C4-2B (cell line): ENCODE measurements at regions not wholly inside any gene's neighbourhood (a gene's known extent, or its start where the extent isn't known, plus 50 kb on each side); places are given as distances from the start of the nearest gene placed in this dataset.
A peak's percentile ranks its signal among the peaks of the same experiment; 100 is the strongest.
"Not testable (repeated sequence)": the region's sequence is repeated elsewhere in the genome, so short reads cannot be mapped to it uniquely, and the experiment has no call there.

Experiments used
- H3K27ac ChIP-seq: fragments of 450-650 bp; 2 replicates; pipeline ENCODE4 v1.5.1; 2017
- ZFX ChIP-seq: fragments of 450-650 bp; IDR thresholded peaks from 2 replicates; pipeline ENCODE4 v1.6.1; 2017
- TF ChIP-seq, protein P1 (sequence below): fragments of 450-650 bp; conservative IDR thresholded peaks from 2 replicates; pipeline ENCODE4 v1.5.1; 2017; ENCODE audit warnings: mild to moderate bottlenecking

DNA sequence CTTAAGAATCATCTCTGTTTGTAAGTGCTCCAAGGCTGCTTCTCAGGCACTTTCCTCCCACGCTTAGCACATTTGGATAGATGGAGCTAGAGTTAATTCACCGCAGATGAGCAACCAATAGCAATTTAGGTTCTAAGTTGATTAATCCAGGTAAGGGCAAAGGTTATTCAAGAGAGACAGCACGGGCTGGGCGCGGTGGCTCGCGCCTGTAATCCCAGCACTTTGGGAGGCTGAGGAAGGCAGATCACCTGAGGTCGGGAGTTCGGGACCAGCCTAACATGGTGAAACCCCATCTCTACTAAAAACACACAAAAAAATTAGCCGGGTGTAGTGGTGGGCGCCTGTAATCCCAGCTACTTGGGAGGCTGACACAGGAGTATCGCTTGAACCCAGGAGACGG lies 54.5 kb upstream of the UNC13C start:
- H3K27ac ChIP-seq: not testable (repeated sequence)

DNA sequence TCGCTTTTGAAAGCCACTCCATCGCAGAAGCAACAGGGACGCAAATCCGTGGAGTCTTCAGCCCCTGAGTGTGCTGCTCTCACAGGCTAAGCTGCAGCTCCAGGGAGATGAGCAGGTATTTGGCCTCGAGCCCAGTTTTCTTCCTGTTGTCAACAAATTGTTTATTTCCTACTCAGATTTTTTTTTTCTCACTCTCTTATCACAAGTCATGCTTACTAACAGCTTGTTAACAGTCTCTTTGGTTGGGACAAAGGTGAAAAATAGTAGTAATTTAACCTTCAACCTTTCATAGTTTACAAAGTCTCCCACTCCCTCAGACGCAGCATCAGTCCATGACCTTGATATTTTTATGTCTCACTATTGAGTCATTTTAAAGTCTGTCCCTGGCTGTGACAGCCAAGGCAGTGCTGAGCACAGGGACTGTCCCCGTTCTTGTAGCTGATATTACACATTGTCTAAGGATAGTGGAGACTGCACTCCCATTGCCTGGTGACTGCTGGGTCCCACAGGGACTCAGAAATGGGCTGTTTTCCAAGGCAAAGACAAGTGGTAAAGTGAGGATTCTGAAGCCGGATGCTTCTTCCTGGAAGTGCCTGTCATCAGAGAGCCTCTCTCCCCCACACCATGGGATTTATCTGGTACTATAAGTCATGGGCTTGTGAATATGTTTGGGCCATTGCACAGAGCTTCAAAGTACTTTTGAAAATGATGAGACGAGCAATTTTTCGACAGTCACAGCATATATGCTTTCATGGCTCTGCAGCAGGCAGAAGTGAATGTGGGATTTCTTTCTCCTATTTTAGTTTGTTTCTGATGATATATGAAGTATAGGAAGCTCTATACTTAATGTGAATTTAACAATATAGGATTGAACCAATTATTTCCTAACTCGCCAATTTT lies 59.8 kb upstream of the UNC13C start:
- TF ChIP-seq, protein P1, sequence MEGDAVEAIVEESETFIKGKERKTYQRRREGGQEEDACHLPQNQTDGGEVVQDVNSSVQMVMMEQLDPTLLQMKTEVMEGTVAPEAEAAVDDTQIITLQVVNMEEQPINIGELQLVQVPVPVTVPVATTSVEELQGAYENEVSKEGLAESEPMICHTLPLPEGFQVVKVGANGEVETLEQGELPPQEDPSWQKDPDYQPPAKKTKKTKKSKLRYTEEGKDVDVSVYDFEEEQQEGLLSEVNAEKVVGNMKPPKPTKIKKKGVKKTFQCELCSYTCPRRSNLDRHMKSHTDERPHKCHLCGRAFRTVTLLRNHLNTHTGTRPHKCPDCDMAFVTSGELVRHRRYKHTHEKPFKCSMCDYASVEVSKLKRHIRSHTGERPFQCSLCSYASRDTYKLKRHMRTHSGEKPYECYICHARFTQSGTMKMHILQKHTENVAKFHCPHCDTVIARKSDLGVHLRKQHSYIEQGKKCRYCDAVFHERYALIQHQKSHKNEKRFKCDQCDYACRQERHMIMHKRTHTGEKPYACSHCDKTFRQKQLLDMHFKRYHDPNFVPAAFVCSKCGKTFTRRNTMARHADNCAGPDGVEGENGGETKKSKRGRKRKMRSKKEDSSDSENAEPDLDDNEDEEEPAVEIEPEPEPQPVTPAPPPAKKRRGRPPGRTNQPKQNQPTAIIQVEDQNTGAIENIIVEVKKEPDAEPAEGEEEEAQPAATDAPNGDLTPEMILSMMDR: no peak
- TF ChIP-seq ZFX: no peak

DNA sequence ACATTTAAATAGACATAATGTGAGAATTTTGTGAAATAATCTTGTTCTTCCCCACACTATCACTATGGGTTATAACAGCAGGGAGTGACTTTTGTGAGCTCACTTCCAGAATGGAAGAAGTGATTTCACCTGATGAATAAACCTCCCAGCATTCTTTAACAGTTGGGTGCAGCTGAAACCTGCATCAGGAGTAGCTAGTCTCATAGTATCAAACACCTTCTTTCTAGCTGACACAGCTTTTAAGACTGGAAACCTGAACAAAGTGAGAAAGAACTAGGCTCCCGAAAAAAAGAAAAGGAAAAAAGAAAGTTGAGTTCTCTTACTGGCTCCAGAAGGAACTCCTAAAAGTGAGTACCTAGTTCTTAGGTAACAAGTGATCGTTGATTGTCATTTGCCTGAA lies 61.1 kb upstream of the UNC13C start:
- TF ChIP-seq ZFX: no peak
- TF ChIP-seq, protein P1: no peak
- H3K27ac ChIP-seq: no peak overlapping the region

More for the DNA sequence above, 59.8 kb upstream of the UNC13C start:
- no peak overlapping the region for H3K27ac ChIP-seq

DNA sequence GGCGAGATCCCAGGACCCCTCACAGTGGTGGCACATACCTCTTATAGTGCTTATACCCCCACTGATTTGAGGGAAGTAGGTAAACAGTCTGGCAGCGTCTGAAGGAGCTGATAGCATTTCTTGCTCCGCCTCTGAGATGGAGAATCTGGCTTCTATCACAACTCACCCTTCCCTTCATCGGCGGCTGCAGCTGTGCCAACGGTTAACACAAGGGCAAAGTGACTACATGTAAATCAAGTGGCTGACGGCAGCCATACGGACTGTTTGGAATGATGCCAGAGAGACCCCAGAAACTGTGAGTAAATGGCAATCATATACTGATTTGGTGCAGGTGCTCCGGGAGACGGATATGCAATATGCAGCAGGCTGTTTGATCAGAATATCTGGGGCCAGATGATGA lies 66.8 kb upstream of the UNC13C start:
- no peak for TF ChIP-seq ZFX
- TF ChIP-seq, protein P1: no peak
- H3K27ac ChIP-seq: no peak overlapping the region; the same call in 1 of the 2 replicates

DNA sequence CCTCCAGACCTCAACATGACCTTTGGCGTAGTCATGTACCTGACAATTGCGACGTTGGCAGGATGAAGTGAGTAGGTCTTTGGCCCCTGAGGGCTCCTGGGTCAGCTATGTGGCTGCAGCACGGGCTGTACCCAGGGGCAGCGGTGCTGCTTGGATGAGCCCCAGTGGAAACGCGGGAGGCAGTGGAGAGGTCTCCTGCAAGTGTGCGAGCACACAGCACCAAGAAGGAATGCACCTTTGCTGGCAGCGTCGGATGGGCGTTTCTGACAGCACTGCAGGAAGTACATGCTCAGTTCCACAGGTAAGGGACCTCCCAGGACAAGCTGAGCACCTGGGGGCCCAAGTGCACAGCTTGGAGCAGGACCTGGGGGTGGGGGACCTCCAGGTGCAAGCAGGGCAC lies 67.4 kb upstream of the UNC13C start:
- H3K27ac ChIP-seq: peak overlapping the region; percentile 26; the same call in 1 of the 2 replicates
- TF ChIP-seq, protein P1: no peak
- TF ChIP-seq ZFX: no peak

DNA sequence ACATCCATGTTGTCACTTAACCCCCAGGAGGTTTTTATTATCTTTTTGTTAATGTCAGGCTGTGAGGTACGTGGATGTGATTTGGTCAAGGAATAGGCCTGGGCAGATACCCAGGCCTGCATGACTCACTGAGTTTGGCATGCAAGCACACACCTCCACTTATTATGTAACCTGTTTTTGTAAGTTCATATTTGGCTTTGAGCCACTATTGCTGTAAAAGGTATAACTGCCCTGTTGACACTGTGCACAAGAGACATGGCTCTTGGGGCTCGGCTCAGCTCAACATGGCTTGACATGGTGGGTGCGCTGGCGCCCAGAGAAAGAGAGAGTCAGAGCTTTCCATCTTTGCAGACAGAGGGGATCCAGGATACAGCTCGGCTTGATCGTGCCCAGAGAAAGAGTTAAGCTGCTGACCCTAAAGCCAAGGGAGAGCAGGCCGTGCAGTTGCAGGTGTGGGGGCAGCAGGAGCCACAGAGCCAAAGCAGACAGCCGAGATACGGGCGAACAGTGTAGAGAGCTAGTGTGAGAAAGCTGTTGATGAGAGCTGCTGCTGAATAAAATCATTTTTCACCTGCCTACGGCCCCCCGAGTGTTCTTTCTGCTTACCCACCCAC lies 67.9 kb upstream of the UNC13C start:
- TF ChIP-seq, protein P1: no peak
- TF ChIP-seq ZFX: no peak

DNA sequence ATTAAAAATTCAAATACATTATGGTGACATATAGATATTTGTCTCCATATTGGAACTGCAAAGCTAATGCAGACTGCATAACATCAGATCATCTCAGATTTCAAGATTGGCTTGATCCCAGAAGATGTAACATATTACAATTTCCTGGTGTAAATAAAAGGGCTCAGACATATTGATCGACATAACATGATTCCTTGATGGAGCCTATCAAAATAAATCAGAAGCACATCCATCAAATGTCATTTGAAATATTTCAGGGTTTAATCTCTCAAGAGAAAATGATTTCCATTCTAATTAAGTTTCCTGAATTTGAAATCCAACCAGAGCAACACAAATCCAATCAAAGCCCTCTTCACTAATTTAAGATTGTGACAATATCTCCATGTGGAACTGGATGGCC lies 75.1 kb upstream of the UNC13C start:
- no peak overlapping the region for H3K27ac ChIP-seq
- TF ChIP-seq, protein P1: no peak
- no peak for TF ChIP-seq ZFX

More for the DNA sequence above, 67.9 kb upstream of the UNC13C start:
- H3K27ac ChIP-seq: peak overlapping the region; percentile 26; the same call in 1 of the 2 replicates

DNA sequence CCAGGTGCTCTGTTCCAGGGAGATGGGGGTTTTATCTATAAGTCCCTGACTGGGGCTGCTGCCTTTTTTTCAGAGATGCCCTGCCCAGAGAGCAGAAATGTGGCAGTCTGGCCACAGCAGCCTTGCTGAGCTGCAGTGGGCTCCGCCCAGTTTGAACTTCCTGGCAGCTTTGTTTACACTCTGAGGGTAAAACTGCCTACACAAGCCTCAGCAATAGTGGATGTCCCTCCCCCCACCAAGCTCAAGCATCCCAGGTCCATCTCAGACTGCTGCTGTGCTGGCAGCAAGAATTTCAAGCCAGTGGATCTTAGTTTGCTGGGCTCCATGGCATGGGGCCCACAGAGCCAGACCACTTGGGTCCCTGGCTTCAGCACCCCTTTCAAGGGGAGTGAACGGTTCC lies 84.8 kb upstream of the UNC13C start:
- H3K27ac ChIP-seq: not testable (repeated sequence)
